ENCODE measurements at regions not wholly inside any gene's neighbourhood (a gene's known extent, or its start where the extent isn't known, plus 50 kb on each side); places are given as distances from the start of the nearest gene placed in this dataset.

- Histone ChIP-seq H3K36me3 (ENCODE audit: low read depth, low read length) (no peaks in the 10 kb centered on the region), H3K9me3 (ENCODE audit: low read length) (no peaks in the 10 kb centered on the region), H3K4me3 (ENCODE audit: low read length) (peak overlapping the region; percentile 81), H3K27me3 (ENCODE audit: low read length) (no peaks in the 10 kb centered on the region), H4K20me1 (ENCODE audit: low read length) (no peaks in the 10 kb centered on the region), H2AFZ (ENCODE audit: low read length) (peak overlapping the region; percentile 96), H3K27ac (ENCODE audit: low read length) (no peak overlapping the region), H3K4me2 (ENCODE audit: low read length) (peak overlapping the region; percentile 97), H3K79me2 (ENCODE audit: low read length) (no peaks in the 10 kb centered on the region), H3K4me1 (ENCODE audit: insufficient read depth, low read length) (no peaks in the 10 kb centered on the region), H3F3A (ENCODE audit: low read length, unreplicated experiment) (no peaks in the 10 kb centered on the region), H3K9ac (ENCODE audit: low read length) (peak overlapping the region; percentile 56), H3K9me2 (replicated peaks; ENCODE audit: low read length) (no peaks in the 10 kb centered on the region)
- peak; percentile 99 for ATAC-seq
- CTCF ChIA-PET = interaction anchor here (0.6 kb wide), 4 partner anchors 16 to 284 kb away, joined by 3 to 4 read pairs (median 3); no protein-coding TSS in a partner anchor
- POLR2A ChIA-PET (ENCODE audit: unreplicated experiment) = no interaction called here
- TF ChIP-seq EZH2 (IDR thresholded peaks at IDR 0.05; ENCODE audit: low read length, unreplicated experiment) = no peak
- TF ChIP-seq EZH2phosphoT487 (IDR thresholded peaks at IDR 0.05; ENCODE audit: borderline replicate concordance, low read length) = no peak
- TF ChIP-seq, protein P1, sequence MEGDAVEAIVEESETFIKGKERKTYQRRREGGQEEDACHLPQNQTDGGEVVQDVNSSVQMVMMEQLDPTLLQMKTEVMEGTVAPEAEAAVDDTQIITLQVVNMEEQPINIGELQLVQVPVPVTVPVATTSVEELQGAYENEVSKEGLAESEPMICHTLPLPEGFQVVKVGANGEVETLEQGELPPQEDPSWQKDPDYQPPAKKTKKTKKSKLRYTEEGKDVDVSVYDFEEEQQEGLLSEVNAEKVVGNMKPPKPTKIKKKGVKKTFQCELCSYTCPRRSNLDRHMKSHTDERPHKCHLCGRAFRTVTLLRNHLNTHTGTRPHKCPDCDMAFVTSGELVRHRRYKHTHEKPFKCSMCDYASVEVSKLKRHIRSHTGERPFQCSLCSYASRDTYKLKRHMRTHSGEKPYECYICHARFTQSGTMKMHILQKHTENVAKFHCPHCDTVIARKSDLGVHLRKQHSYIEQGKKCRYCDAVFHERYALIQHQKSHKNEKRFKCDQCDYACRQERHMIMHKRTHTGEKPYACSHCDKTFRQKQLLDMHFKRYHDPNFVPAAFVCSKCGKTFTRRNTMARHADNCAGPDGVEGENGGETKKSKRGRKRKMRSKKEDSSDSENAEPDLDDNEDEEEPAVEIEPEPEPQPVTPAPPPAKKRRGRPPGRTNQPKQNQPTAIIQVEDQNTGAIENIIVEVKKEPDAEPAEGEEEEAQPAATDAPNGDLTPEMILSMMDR (conservative IDR thresholded peaks at IDR 0.05; ENCODE audit: low read depth, low read length) = peak; percentile 74
- BruUV-seq (replicated peaks) = no TSS peak
- DNase-seq = peak; percentile 82
- intact Hi-C loops (cut with micrococcal nuclease) = loop anchor here (1.0 to 5.0 kb wide), 2 partner anchors 120 to 515 kb away; no protein-coding TSS in a partner anchor
These were observed 1011.3 kb downstream of the XPNPEP1 start for GRCh38 chr10:108911814-108912541.

- no peak overlapping the region for H3K4me2 ChIP-seq (ENCODE audit: low read length)
- ChIA-PET POLR2A (ENCODE audit: unreplicated experiment) (no interaction called here), CTCF (no interaction called here)
- DNase-seq (no peak), ATAC-seq (no peak)
- no peaks in the 10 kb centered on the region for H4K20me1 ChIP-seq (ENCODE audit: low read length)
- no peaks in the 10 kb centered on the region for H3K9me3 ChIP-seq (ENCODE audit: low read length)
- H3K4me3 ChIP-seq (ENCODE audit: low read length) = no peak overlapping the region
- H3K9me2 ChIP-seq (replicated peaks; ENCODE audit: low read length) = no peaks in the 10 kb centered on the region
- no peaks in the 10 kb centered on the region for H3K79me2 ChIP-seq (ENCODE audit: low read length)
- no peak overlapping the region for H2AFZ ChIP-seq (ENCODE audit: low read length)
- H3K9ac ChIP-seq (ENCODE audit: low read length) = no peak overlapping the region
- H3K36me3 ChIP-seq (ENCODE audit: low read depth, low read length) = no peaks in the 10 kb centered on the region
- H3K4me1 ChIP-seq (ENCODE audit: insufficient read depth, low read length) = no peaks in the 10 kb centered on the region
- TF ChIP-seq EZH2phosphoT487 (IDR thresholded peaks at IDR 0.05; ENCODE audit: borderline replicate concordance, low read length) = no peak
- TF ChIP-seq, protein P1 (conservative IDR thresholded peaks at IDR 0.05; ENCODE audit: low read depth, low read length) = no peak
- TF ChIP-seq EZH2 (IDR thresholded peaks at IDR 0.05; ENCODE audit: low read length, unreplicated experiment) = no peak
- no peak overlapping the region for H3K27ac ChIP-seq (ENCODE audit: low read length)
- intact Hi-C loops (cut with micrococcal nuclease) = no loop called here
- H3F3A ChIP-seq (ENCODE audit: low read length, unreplicated experiment) = no peaks in the 10 kb centered on the region
- no TSS peak for BruUV-seq (replicated peaks)
- no peaks in the 10 kb centered on the region for H3K27me3 ChIP-seq (ENCODE audit: low read length)
These were observed 1015.2 kb downstream of the XPNPEP1 start for GRCh38 chr10:108908096-108908495.

DNA sequence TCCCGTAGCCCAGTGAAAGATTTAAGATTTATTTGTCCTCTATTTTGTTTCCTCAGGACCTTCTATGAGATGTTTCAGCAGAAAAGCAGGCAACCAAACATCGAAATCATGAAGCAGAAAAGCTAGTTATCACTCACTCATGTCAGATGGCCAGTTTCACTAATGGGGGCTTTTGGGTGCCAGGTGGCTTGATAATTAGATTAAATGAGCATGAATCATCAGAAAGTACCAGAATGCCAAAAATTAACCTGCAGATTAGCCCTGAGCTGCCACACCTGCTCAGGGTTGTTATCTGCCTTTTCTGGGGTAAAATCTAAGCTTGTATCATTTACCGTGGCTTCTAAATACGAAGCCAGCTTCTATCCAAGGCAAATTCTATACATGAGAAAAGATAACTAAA is 1017.5 kb downstream of the XPNPEP1 start:
- H4K20me1 ChIP-seq (ENCODE audit: low read length) = no peaks in the 10 kb centered on the region
- H3K9me2 ChIP-seq (replicated peaks; ENCODE audit: low read length) = no peaks in the 10 kb centered on the region
- H3K9me3 ChIP-seq (ENCODE audit: low read length) = no peaks in the 10 kb centered on the region
- no peak overlapping the region for H3K9ac ChIP-seq (ENCODE audit: low read length)
- no peak overlapping the region for H3K4me3 ChIP-seq (ENCODE audit: low read length)
- ATAC-seq (no peak), DNase-seq (no peak)
- no peaks in the 10 kb centered on the region for H3K79me2 ChIP-seq (ENCODE audit: low read length)
- H3K4me1 ChIP-seq (ENCODE audit: insufficient read depth, low read length) = no peaks in the 10 kb centered on the region
- no peaks in the 10 kb centered on the region for H3F3A ChIP-seq (ENCODE audit: low read length, unreplicated experiment)
- no peaks in the 10 kb centered on the region for H3K36me3 ChIP-seq (ENCODE audit: low read depth, low read length)
- POLR2A ChIA-PET (ENCODE audit: unreplicated experiment) = no interaction called here
- H3K4me2 ChIP-seq (ENCODE audit: low read length) = no peak overlapping the region
- H3K27ac ChIP-seq (ENCODE audit: low read length) = no peak overlapping the region
- intact Hi-C loops (cut with micrococcal nuclease) = no loop called here
- TF ChIP-seq, protein P1 (conservative IDR thresholded peaks at IDR 0.05; ENCODE audit: low read depth, low read length) = no peak
- TF ChIP-seq EZH2 (IDR thresholded peaks at IDR 0.05; ENCODE audit: low read length, unreplicated experiment) = no peak
- no peak for TF ChIP-seq EZH2phosphoT487 (IDR thresholded peaks at IDR 0.05; ENCODE audit: borderline replicate concordance, low read length)
- CTCF ChIA-PET = no interaction called here
- BruUV-seq (replicated peaks) = no TSS peak
- H2AFZ ChIP-seq (ENCODE audit: low read length) = no peak overlapping the region
- no peaks in the 10 kb centered on the region for H3K27me3 ChIP-seq (ENCODE audit: low read length)
